ENCODE measurements at regions not wholly inside any gene's neighbourhood (a gene's known extent, or its start where the extent isn't known, plus 50 kb on each side); places are given as distances from the start of the nearest gene placed in this dataset.

- TF ChIP-seq, protein P1, sequence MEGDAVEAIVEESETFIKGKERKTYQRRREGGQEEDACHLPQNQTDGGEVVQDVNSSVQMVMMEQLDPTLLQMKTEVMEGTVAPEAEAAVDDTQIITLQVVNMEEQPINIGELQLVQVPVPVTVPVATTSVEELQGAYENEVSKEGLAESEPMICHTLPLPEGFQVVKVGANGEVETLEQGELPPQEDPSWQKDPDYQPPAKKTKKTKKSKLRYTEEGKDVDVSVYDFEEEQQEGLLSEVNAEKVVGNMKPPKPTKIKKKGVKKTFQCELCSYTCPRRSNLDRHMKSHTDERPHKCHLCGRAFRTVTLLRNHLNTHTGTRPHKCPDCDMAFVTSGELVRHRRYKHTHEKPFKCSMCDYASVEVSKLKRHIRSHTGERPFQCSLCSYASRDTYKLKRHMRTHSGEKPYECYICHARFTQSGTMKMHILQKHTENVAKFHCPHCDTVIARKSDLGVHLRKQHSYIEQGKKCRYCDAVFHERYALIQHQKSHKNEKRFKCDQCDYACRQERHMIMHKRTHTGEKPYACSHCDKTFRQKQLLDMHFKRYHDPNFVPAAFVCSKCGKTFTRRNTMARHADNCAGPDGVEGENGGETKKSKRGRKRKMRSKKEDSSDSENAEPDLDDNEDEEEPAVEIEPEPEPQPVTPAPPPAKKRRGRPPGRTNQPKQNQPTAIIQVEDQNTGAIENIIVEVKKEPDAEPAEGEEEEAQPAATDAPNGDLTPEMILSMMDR (conservative IDR thresholded peaks at IDR 0.05; ENCODE audit: low read depth, low read length) = no peak
- TF ChIP-seq EZH2 (IDR thresholded peaks at IDR 0.05; ENCODE audit: borderline replicate concordance, low read depth, low read length, poor library complexity, severe bottlenecking) = no peak
These were observed 65.3 kb upstream of the TLK1 start for GRCh38 chr2:171225989-171226388.

Data from A673 (cell line).